Gastroesophageal sphincter (tissue), 3 donors: ENCODE measurements at regions not wholly inside any gene's neighbourhood (a gene's known extent, or its start where the extent isn't known, plus 50 kb on each side); places are given as distances from the start of the nearest gene placed in this dataset.

Experiments used
- POLR2AphosphoS5 ChIP-seq: sonication (generic); formaldehyde crosslinking; IDR thresholded peaks from one replicate; pipeline ENCODE4 v1.6.1; 2017; ENCODE audit warnings: antibody characterized with exemption
- TF ChIP-seq, protein P1 (sequence below), 4 experiments: fragments of 200-600 bp in 2 of 4; fragments of 450-650 bp in 2 of 4; sonication (generic) in 1 of 4; IDR thresholded peaks; one replicate each; pipeline ENCODE4 v1.5.1; 2017 to 2019; ENCODE audit warnings: antibody characterized with exemption in 4 of 4, mild to moderate bottlenecking in 2 of 4, moderate library complexity in 2 of 4

DNA sequence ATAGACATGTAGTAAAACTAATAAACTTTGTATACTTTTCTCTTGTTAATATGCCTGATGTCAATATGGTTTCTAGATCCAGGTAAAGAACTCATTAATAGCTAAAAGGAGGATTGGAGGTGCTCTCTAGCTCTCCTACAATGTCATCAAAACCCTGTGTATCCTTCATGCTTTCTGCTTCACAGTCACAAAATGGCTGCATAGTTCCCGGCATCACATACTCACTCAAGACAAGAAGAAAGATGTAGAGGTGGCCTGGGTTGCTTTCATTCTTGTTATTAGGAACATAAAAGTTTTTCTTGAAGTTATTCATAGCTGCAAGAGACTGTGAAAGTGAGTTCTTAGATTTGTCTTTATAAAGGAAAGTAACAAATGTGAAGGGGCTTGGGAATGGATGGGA lies 149.7 kb upstream of the EEPD1 start:
- TF ChIP-seq, protein P1, sequence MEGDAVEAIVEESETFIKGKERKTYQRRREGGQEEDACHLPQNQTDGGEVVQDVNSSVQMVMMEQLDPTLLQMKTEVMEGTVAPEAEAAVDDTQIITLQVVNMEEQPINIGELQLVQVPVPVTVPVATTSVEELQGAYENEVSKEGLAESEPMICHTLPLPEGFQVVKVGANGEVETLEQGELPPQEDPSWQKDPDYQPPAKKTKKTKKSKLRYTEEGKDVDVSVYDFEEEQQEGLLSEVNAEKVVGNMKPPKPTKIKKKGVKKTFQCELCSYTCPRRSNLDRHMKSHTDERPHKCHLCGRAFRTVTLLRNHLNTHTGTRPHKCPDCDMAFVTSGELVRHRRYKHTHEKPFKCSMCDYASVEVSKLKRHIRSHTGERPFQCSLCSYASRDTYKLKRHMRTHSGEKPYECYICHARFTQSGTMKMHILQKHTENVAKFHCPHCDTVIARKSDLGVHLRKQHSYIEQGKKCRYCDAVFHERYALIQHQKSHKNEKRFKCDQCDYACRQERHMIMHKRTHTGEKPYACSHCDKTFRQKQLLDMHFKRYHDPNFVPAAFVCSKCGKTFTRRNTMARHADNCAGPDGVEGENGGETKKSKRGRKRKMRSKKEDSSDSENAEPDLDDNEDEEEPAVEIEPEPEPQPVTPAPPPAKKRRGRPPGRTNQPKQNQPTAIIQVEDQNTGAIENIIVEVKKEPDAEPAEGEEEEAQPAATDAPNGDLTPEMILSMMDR (IDR thresholded peaks at IDR 0.05) = no peak
- TF ChIP-seq POLR2AphosphoS5 = no peak
